Thoracic aorta (tissue), 2 donors: ENCODE measurements at regions not wholly inside any gene's neighbourhood (a gene's known extent, or its start where the extent isn't known, plus 50 kb on each side); places are given as distances from the start of the nearest gene placed in this dataset.

ENCODE experiments used
- ATAC-seq: fragments of 150-250 bp; one replicate; pipeline ENCODE4 v1.8.0; 2017; ENCODE audit warnings: low read depth; ENCODE audit not compliant: insufficient number of reproducible peaks, low FRiP score
- DNase-seq: peaks from one replicate; pipeline ENCODE4 v3.0.0-alpha.2; 2020; ENCODE audit warnings: low spot score
- H3K27ac ChIP-seq, 2 donors: fragments of 200-600 bp; sonication (generic); 1 replicate in 1 of 2; 2 replicates in 1 of 2; pipeline ENCODE4 v1.5.1; 2016; ENCODE audit warnings: mild to moderate bottlenecking in 2 of 2, moderate library complexity in 2 of 2
- H3K27me3 ChIP-seq: fragments of 200-600 bp; sonication (generic); replicated peaks from 2 replicates; pipeline ENCODE4 v1.6.0; 2016; ENCODE audit warnings: mild to moderate bottlenecking; ENCODE audit not compliant: insufficient read depth
- H3K36me3 ChIP-seq: fragments of 200-600 bp; sonication (generic); one replicate; pipeline ENCODE4 v1.5.1; 2016
- H3K4me1 ChIP-seq, 2 donors: fragments of 200-600 bp; sonication (generic); 1 replicate in 1 of 2; 2 replicates in 1 of 2; pipeline versions ENCODE4 v1.5.1 to v1.6.0; 2016; ENCODE audit warnings: low read depth in 2 of 2, mild to moderate bottlenecking in 1 of 2; ENCODE audit not compliant: control insufficient read depth in 1 of 2
- H3K4me3 ChIP-seq: fragments of 200-600 bp; sonication (generic); 2 replicates; pipeline ENCODE4 v1.5.1; 2016; ENCODE audit warnings: mild to moderate bottlenecking
- H3K9me3 ChIP-seq: fragments of 200-600 bp; sonication (generic); 2 replicates; pipeline ENCODE4 v1.5.1; 2016
- TF ChIP-seq, protein P1 (sequence below): fragments of 200-600 bp; sonication (generic); IDR thresholded peaks from one replicate; pipeline ENCODE4 v1.5.1; 2019; ENCODE audit warnings: antibody characterized with exemption

DNA sequence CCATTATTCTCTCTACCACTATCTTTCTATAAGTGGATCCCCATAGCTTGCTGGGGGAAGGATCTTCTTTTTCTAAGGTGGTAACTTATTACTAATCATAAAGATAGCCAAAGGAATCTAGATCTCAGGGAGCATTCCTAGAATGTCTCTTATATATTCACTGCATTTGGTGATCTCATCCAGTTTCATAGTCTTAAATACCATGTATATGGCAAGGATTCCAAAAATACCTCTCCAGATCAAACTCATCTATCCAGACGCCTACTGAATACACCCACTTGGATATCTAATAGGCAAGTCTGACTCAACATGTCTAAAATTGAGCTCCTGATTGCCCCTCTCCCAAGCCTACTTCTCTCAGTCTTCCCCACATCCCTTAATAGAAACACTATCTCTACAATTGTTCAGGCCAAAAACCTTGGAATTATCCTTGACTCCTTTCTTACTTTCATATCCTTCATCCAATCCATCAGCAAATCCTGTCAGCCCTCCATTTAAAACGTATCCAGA lies 264.4 kb downstream of the HACE1 start:
- Histone ChIP-seq H3K4me3 (no peak overlapping the region), H3K27me3 (no peaks in the 10 kb centered on the region), H3K27ac (no peak overlapping the region), H3K4me1 (no peaks in the 10 kb centered on the region), H3K36me3 (no peaks in the 10 kb centered on the region), H3K9me3 (no peaks in the 10 kb centered on the region)
- no peak for ATAC-seq
- no peak for DNase-seq
- TF ChIP-seq, protein P1, sequence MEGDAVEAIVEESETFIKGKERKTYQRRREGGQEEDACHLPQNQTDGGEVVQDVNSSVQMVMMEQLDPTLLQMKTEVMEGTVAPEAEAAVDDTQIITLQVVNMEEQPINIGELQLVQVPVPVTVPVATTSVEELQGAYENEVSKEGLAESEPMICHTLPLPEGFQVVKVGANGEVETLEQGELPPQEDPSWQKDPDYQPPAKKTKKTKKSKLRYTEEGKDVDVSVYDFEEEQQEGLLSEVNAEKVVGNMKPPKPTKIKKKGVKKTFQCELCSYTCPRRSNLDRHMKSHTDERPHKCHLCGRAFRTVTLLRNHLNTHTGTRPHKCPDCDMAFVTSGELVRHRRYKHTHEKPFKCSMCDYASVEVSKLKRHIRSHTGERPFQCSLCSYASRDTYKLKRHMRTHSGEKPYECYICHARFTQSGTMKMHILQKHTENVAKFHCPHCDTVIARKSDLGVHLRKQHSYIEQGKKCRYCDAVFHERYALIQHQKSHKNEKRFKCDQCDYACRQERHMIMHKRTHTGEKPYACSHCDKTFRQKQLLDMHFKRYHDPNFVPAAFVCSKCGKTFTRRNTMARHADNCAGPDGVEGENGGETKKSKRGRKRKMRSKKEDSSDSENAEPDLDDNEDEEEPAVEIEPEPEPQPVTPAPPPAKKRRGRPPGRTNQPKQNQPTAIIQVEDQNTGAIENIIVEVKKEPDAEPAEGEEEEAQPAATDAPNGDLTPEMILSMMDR = no peak

DNA sequence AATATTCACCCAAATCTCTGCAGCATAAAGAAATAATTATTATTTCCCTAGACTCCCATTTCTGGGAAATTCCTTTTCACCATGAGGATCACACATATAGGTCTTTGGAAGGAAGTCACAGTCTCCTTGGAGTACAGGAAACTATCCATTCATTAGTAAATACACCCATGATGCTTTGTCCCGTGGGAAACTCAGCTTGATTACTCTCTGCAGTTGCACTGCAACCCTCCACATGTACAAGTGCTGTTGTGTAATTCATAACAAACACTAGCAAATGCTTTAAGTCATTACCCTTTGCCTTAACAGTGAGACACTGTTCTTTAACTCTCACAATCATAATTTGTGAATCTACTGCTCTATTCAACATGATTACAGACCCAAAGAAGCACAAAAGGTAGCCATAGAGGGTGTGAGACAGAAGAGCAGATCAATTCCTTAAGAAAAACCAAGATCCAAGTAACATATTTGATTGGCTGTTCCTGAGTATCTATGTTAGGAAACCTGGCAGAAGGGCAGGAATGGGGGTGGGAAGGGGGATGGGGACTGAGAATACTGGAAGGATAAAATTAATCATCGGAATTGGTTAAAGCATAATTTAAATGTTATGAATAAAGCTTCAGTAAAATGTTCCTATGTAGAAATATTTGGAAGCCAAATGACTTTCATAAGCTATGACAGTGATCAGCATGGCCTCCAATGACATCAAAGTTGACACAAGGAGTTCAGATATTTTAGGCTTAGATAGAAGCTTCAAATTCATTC lies 268.0 kb downstream of the HACE1 start:
- ATAC-seq = no peak
- Histone ChIP-seq H3K4me3 (no peak overlapping the region), H3K27me3 (no peaks in the 10 kb centered on the region), H3K9me3 (no peaks in the 10 kb centered on the region), H3K27ac (no peak overlapping the region), H3K4me1 (no peaks in the 10 kb centered on the region), H3K36me3 (no peaks in the 10 kb centered on the region)
- DNase-seq = no peak
- TF ChIP-seq, protein P1 = no peak

DNA sequence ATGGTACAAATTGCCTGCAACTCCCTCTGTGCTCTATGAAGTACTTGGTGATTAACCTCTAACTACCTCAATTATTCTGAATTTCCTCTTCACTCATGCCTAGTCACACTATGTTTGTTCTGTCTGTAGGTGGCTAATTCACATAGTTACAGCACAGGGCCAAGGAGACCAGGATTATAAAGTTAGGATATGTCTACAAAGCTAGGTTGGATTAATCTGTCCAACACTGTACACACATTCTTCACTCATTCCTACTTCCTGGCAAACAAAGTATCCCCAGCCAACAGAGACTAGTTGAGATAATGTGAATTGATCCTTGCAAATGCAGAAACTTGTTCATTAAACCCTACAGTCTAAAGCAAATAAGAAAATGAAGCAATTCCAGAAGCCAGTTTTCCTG lies 269.8 kb downstream of the HACE1 start:
- DNase-seq (no peak), ATAC-seq (no peak)
- Histone ChIP-seq H3K4me1 (no peaks in the 10 kb centered on the region), H3K36me3 (no peaks in the 10 kb centered on the region), H3K4me3 (no peak overlapping the region), H3K9me3 (no peaks in the 10 kb centered on the region), H3K27me3 (no peaks in the 10 kb centered on the region), H3K27ac (no peak overlapping the region)
- TF ChIP-seq, protein P1 = no peak

DNA sequence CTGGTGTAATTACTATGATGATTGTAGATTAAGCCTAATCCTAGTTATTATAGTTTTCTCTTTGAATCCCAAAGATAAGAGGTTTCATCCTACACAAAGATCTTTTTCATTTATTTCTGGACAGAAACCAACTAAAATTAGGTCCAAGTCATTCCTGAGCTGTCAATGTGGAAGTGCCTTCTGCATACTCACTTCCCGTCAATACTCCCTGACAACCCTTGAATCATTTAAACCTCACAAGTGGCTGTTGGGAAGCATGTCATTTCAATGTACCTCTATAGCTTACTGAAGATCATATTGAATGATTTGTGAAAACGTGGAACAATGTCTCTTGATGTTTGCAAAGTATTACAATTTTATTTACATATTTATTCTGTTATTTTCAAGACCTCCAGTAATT lies 274.1 kb downstream of the HACE1 start:
- Histone ChIP-seq H3K36me3 (no peaks in the 10 kb centered on the region), H3K27ac (no peak overlapping the region), H3K4me1 (no peaks in the 10 kb centered on the region), H3K9me3 (no peaks in the 10 kb centered on the region), H3K27me3 (no peaks in the 10 kb centered on the region), H3K4me3 (no peak overlapping the region)
- ATAC-seq (no peak), DNase-seq (no peak)
- TF ChIP-seq, protein P1 = no peak

DNA sequence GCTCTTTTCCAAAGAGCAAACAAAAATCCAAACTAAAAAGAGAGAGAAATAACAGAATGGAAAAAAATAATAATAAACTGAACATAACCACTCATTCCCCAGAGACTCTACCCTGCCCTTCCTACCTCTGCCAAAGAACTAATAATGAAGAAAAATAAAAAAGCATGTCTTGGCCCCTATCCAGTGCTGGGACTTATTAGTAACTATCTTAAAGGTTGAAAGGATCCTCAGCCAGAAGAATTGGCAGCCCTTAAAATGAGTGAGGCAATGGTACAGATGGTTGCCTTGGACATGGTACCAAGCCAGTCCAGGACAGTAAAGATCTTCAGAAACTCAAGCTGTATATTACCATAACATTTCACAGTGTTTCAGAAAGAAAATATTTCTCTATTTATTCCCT lies 279.3 kb downstream of the HACE1 start:
- peaks cover 0 to 7% of the 10 kb centered on the region in 2 donors for H3K4me1 ChIP-seq
- H3K36me3 ChIP-seq = no peaks in the 10 kb centered on the region
- no peak overlapping the region for H3K4me3 ChIP-seq
- ATAC-seq (no peak), DNase-seq (no peak)
- TF ChIP-seq, protein P1 = no peak
- no peaks in the 10 kb centered on the region for H3K9me3 ChIP-seq
- H3K27me3 ChIP-seq = no peaks in the 10 kb centered on the region
- H3K27ac ChIP-seq = no peak overlapping the region
